T-cell (primary cell): ENCODE measurements at regions not wholly inside any gene's neighbourhood (a gene's known extent, or its start where the extent isn't known, plus 50 kb on each side); places are given as distances from the start of the nearest gene placed in this dataset.

ENCODE experiments used
- ATAC-seq, 4 experiments: fragments of 200-7000 bp in 3 of 4; fragments of 150-1000 bp in 1 of 4; cut with Tn5 transposase; replicated peaks in 1 of 4; 1 replicate in 3 of 4; 2 replicates in 1 of 4; pipeline ENCODE4 v1.10.0; 2021; ENCODE audit warnings: moderate library complexity in 3 of 4, mild to moderate bottlenecking in 2 of 4, moderate number of reproducible peaks in 1 of 4
- CTCF ChIA-PET, 2 donors: fragments of 300-600 bp; sonication (Branson Sonifier 250); formaldehyde crosslinking; loops; one replicate each; lab custom pipeline; 2022; ENCODE audit warnings: antibody characterized with exemption in 2 of 2; lab: Charles Lee
- POLR2A ChIA-PET, 2 donors: fragments of 300-600 bp; sonication (Branson Sonifier 250); formaldehyde crosslinking; loops; one replicate each; lab custom pipeline; 2022; ENCODE audit warnings: antibody characterized with exemption in 2 of 2; lab: Charles Lee
- DNase-seq, 35 experiments: peaks; one replicate each; pipeline versions ENCODE4 v3.0.0 to v3.0.0-alpha.2; 2013 to 2023
- H3K27ac ChIP-seq: one replicate; pipeline ENCODE4 v1.5.1; 2013; ENCODE audit warnings: low read length
- H3K27me3 ChIP-seq, 2 experiments: replicated peaks in 1 of 2; 1 replicate in 1 of 2; 2 replicates in 1 of 2; pipeline versions ENCODE4 v1.6.1 to v1.7.0; 2013; ENCODE audit warnings: low read length in 1 of 2, mixed read lengths in 1 of 2; ENCODE audit not compliant: control insufficient read depth in 2 of 2, insufficient read depth in 2 of 2; ENCODE audit errors: extremely low read depth in 1 of 2
- H3K36me3 ChIP-seq, 2 donors: 1 replicate in 1 of 2; 2 replicates in 1 of 2; pipeline versions ENCODE4 v1.6.1 to v1.7.0; 2013; ENCODE audit warnings: low read length in 1 of 2; ENCODE audit not compliant: control insufficient read depth in 2 of 2, insufficient read depth in 1 of 2; ENCODE audit errors: extremely low read depth in 1 of 2
- H3K4me1 ChIP-seq, 2 experiments: 1 replicate in 1 of 2; 2 replicates in 1 of 2; pipeline versions ENCODE4 v1.6.1 to v1.7.0; 2013; ENCODE audit warnings: low read length in 2 of 2, mixed read lengths in 1 of 2; ENCODE audit not compliant: insufficient read depth in 2 of 2, control insufficient read depth in 1 of 2; ENCODE audit errors: extremely low read depth in 1 of 2
- H3K4me3 ChIP-seq, 2 donors: 1 replicate in 1 of 2; 2 replicates in 1 of 2; pipeline versions ENCODE4 v1.5.1 to v1.7.0; 2013; ENCODE audit warnings: mild to moderate bottlenecking in 2 of 2, low read length in 1 of 2, moderate library complexity in 1 of 2; ENCODE audit not compliant: control insufficient read depth in 1 of 2; ENCODE audit errors: extremely low read depth in 1 of 2
- H3K9me3 ChIP-seq: 2 replicates; pipeline ENCODE4 v1.7.0; 2013
- H3K27ac Mint-ChIP-seq, 2 donors: one replicate each; pipeline ENCODE4 v1.8.0; 2020 to 2021; ENCODE audit warnings: mild to moderate bottlenecking in 2 of 2, mixed read lengths in 2 of 2
- H3K27me3 Mint-ChIP-seq, 2 donors: one replicate each; pipeline ENCODE4 v1.8.0; 2021 to 2022; ENCODE audit warnings: mixed read lengths in 2 of 2
- H3K36me3 Mint-ChIP-seq: one replicate; pipeline ENCODE4 v1.8.0; 2021; ENCODE audit warnings: mixed read lengths
- H3K4me1 Mint-ChIP-seq, 3 donors: one replicate each; pipeline ENCODE4 v1.8.0; 2020 to 2022; ENCODE audit warnings: mixed read lengths in 3 of 3, mild to moderate bottlenecking in 1 of 3
- H3K4me3 Mint-ChIP-seq, 3 donors: one replicate each; pipeline ENCODE4 v1.8.0; 2020 to 2022; ENCODE audit warnings: mild to moderate bottlenecking in 3 of 3, mixed read lengths in 3 of 3, moderate library complexity in 3 of 3
- H3K9me3 Mint-ChIP-seq, 3 donors: one replicate each; pipeline ENCODE4 v1.8.0; 2020 to 2022; ENCODE audit warnings: mixed read lengths in 3 of 3
- WGBS: methylation state at CpG from one replicate; pipeline ENCODE4 v1.1.5; 2013; ENCODE audit warnings: missing lambda C conversion rate; ENCODE audit not compliant: insufficient coverage; 5-methylcytosine and 5-hydroxymethylcytosine counted together

GRCh38 chr1:95631695-95632094 lies 397.7 kb downstream of the RWDD3 start:
- ATAC-seq: no peak
- Histone ChIP-seq H3K9me3 (no peaks in the 10 kb centered on the region), H3K4me3 (no peak overlapping the region), H3K27ac (no peak overlapping the region), H3K27me3 (no peaks in the 10 kb centered on the region), H3K4me1 (no peaks in the 10 kb centered on the region), H3K36me3 (no peaks in the 10 kb centered on the region)
- no peak overlapping the region for H3K27ac Mint-ChIP-seq
- H3K4me3 Mint-ChIP-seq: no peak overlapping the region
- ChIA-PET CTCF (no interaction called here), POLR2A (no interaction called here)
- H3K27me3 Mint-ChIP-seq: no peaks in the 10 kb centered on the region
- no peak for DNase-seq
- H3K9me3 Mint-ChIP-seq: peaks cover 0 to 2% (median 0%) of the 10 kb centered on the region in 3 donors
- no peaks in the 10 kb centered on the region for H3K36me3 Mint-ChIP-seq
- 97% methylated on average over 3 of the region's 3 CpGs for WGBS
- no peaks in the 10 kb centered on the region for H3K4me1 Mint-ChIP-seq

- no peak for DNase-seq
- Mint-ChIP-seq H3K36me3 (no peaks in the 10 kb centered on the region), H3K27ac (no peak overlapping the region), H3K9me3 (peaks cover 0 to 8% (median 0%) of the 10 kb centered on the region in 3 donors), H3K27me3 (no peaks in the 10 kb centered on the region), H3K4me1 (no peaks in the 10 kb centered on the region), H3K4me3 (no peak overlapping the region)
- POLR2A ChIA-PET: no interaction called here
- CTCF ChIA-PET: no interaction called here
- H3K9me3 ChIP-seq: no peaks in the 10 kb centered on the region
- no peak for ATAC-seq
- H3K27ac ChIP-seq: no peak overlapping the region
- 100% methylated on average over 1 of the region's 3 CpGs for WGBS
- no peaks in the 10 kb centered on the region for H3K36me3 ChIP-seq
- H3K4me3 ChIP-seq: no peak overlapping the region
- no peaks in the 10 kb centered on the region for H3K27me3 ChIP-seq
- no peaks in the 10 kb centered on the region for H3K4me1 ChIP-seq
These were observed 401.8 kb downstream of the RWDD3 start for GRCh38 chr1:95635811-95636210.

GRCh38 chr1:95636897-95637296 lies 402.9 kb downstream of the RWDD3 start:
- Mint-ChIP-seq H3K4me1 (no peaks in the 10 kb centered on the region), H3K27me3 (no peaks in the 10 kb centered on the region), H3K36me3 (no peaks in the 10 kb centered on the region), H3K27ac (no peak overlapping the region), H3K9me3 (peaks cover 0 to 8% (median 0%) of the 10 kb centered on the region in 3 donors), H3K4me3 (no peak overlapping the region)
- ChIA-PET CTCF (no interaction called here), POLR2A (no interaction called here)
- H3K4me1 ChIP-seq: no peaks in the 10 kb centered on the region
- H3K27ac ChIP-seq: no peak overlapping the region
- H3K36me3 ChIP-seq: no peaks in the 10 kb centered on the region
- 80% methylated on average over 1 of the region's 1 CpG for WGBS
- DNase-seq (no peak), ATAC-seq (no peak)
- no peak overlapping the region for H3K4me3 ChIP-seq
- H3K9me3 ChIP-seq: no peaks in the 10 kb centered on the region
- no peaks in the 10 kb centered on the region for H3K27me3 ChIP-seq

- WGBS: 89% methylated on average over 1 of the region's 2 CpGs
- Histone ChIP-seq H3K4me3 (no peak overlapping the region), H3K4me1 (no peaks in the 10 kb centered on the region), H3K27me3 (no peaks in the 10 kb centered on the region), H3K36me3 (no peaks in the 10 kb centered on the region), H3K27ac (no peak overlapping the region), H3K9me3 (peaks cover 2% of the 10 kb centered on the region)
- ATAC-seq: no peak
- no peak for DNase-seq
- H3K27me3 Mint-ChIP-seq: no peaks in the 10 kb centered on the region
- CTCF ChIA-PET: no interaction called here
- peaks cover 0 to 15% (median 5%) of the 10 kb centered on the region in 3 donors for H3K9me3 Mint-ChIP-seq
- POLR2A ChIA-PET: interaction anchor here in 1 of 2 donors (0.6 kb wide), 1 partner anchor 14 kb away, joined by 3 read pairs; no protein-coding TSS in a partner anchor
- no peaks in the 10 kb centered on the region for H3K4me1 Mint-ChIP-seq
- no peak overlapping the region for H3K4me3 Mint-ChIP-seq
- H3K27ac Mint-ChIP-seq: no peak overlapping the region
- H3K36me3 Mint-ChIP-seq: no peaks in the 10 kb centered on the region
These were observed 406.7 kb downstream of the RWDD3 start for GRCh38 chr1:95640746-95641145.

GRCh38 chr1:95641386-95641785 lies 407.4 kb downstream of the RWDD3 start:
- no peaks in the 10 kb centered on the region for H3K36me3 ChIP-seq
- DNase-seq (no peak), ATAC-seq (no peak)
- POLR2A ChIA-PET: no interaction called here
- H3K9me3 ChIP-seq: peaks cover 2% of the 10 kb centered on the region
- H3K27ac ChIP-seq: no peak overlapping the region
- WGBS: 76% methylated on average over 2 of the region's 2 CpGs
- H3K4me3 ChIP-seq: no peak overlapping the region
- H3K4me3 Mint-ChIP-seq: no peak overlapping the region
- no peaks in the 10 kb centered on the region for H3K36me3 Mint-ChIP-seq
- H3K4me1 ChIP-seq: no peaks in the 10 kb centered on the region
- no peaks in the 10 kb centered on the region for H3K27me3 Mint-ChIP-seq
- H3K4me1 Mint-ChIP-seq: no peaks in the 10 kb centered on the region
- peaks cover 0 to 15% (median 5%) of the 10 kb centered on the region in 3 donors for H3K9me3 Mint-ChIP-seq
- no peak overlapping the region for H3K27ac Mint-ChIP-seq
- CTCF ChIA-PET: no interaction called here
- no peaks in the 10 kb centered on the region for H3K27me3 ChIP-seq

GRCh38 chr1:95642035-95642434 lies 408.0 kb downstream of the RWDD3 start:
- no peak for DNase-seq
- Histone ChIP-seq H3K9me3 (peaks cover 2% of the 10 kb centered on the region), H3K4me3 (no peak overlapping the region), H3K36me3 (no peaks in the 10 kb centered on the region), H3K4me1 (no peaks in the 10 kb centered on the region), H3K27ac (no peak overlapping the region), H3K27me3 (no peaks in the 10 kb centered on the region)
- WGBS: 100% methylated on average over 2 of the region's 2 CpGs
- ChIA-PET CTCF (no interaction called here), POLR2A (no interaction called here)
- no peaks in the 10 kb centered on the region for H3K36me3 Mint-ChIP-seq
- no peak overlapping the region for H3K27ac Mint-ChIP-seq
- no peaks in the 10 kb centered on the region for H3K27me3 Mint-ChIP-seq
- no peak for ATAC-seq
- no peaks in the 10 kb centered on the region for H3K4me1 Mint-ChIP-seq
- peaks cover 1 to 18% (median 11%) of the 10 kb centered on the region in 3 donors for H3K9me3 Mint-ChIP-seq
- H3K4me3 Mint-ChIP-seq: no peak overlapping the region

GRCh38 chr1:95643071-95643470 lies 409.1 kb downstream of the RWDD3 start:
- Histone ChIP-seq H3K27me3 (no peaks in the 10 kb centered on the region), H3K36me3 (no peaks in the 10 kb centered on the region), H3K4me1 (no peaks in the 10 kb centered on the region), H3K9me3 (peaks cover 2% of the 10 kb centered on the region), H3K4me3 (no peak overlapping the region), H3K27ac (no peak overlapping the region)
- no peak overlapping the region for H3K4me3 Mint-ChIP-seq
- ChIA-PET POLR2A (no interaction called here), CTCF (no interaction called here)
- DNase-seq: no peak
- no peak for ATAC-seq
- no peak overlapping the region for H3K27ac Mint-ChIP-seq
- peaks cover 2 to 12% (median 12%) of the 10 kb centered on the region in 3 donors for H3K9me3 Mint-ChIP-seq
- H3K36me3 Mint-ChIP-seq: no peaks in the 10 kb centered on the region
- WGBS: no CpG with 5 or more reads among the region's 3 CpGs
- no peaks in the 10 kb centered on the region for H3K27me3 Mint-ChIP-seq
- H3K4me1 Mint-ChIP-seq: no peaks in the 10 kb centered on the region
